IPS-15b (cell line): ENCODE measurements at regions not wholly inside any gene's neighbourhood (a gene's known extent, or its start where the extent isn't known, plus 50 kb on each side); places are given as distances from the start of the nearest gene placed in this dataset.

Experiments
- H3K27me3 ChIP-seq: one replicate; pipeline ENCODE4 v1.6.1; 2013; ENCODE audit warnings: low read length; ENCODE audit not compliant: control insufficient read depth, insufficient read depth
- H3K36me3 ChIP-seq: one replicate; pipeline ENCODE4 v1.6.1; 2013; ENCODE audit warnings: low read length; ENCODE audit not compliant: control insufficient read depth, insufficient read depth
- H3K4me1 ChIP-seq: one replicate; pipeline ENCODE4 v1.6.1; 2013; ENCODE audit warnings: mild to moderate bottlenecking, low read length; ENCODE audit not compliant: control insufficient read depth, insufficient read depth
- H3K4me3 ChIP-seq: one replicate; pipeline ENCODE4 v1.5.1; 2013; ENCODE audit warnings: low read depth, low read length
- H3K9ac ChIP-seq: one replicate; pipeline ENCODE4 v1.6.1; 2013; ENCODE audit warnings: low read depth, mild to moderate bottlenecking, low read length
- H3K9me3 ChIP-seq: one replicate; pipeline ENCODE4 v1.6.1; 2013; ENCODE audit warnings: mild to moderate bottlenecking, low read length; ENCODE audit not compliant: control insufficient read depth, insufficient read depth

GRCh38 chr12:78531831-78532458, 332.6 kb upstream of the SYT1 start:
- Histone ChIP-seq H3K9me3 (no peaks in the 10 kb centered on the region), H3K36me3 (no peaks in the 10 kb centered on the region), H3K4me3 (no peak overlapping the region), H3K27me3 (no peaks in the 10 kb centered on the region), H3K9ac (no peak overlapping the region), H3K4me1 (peaks cover 3% of the 10 kb centered on the region)

GRCh38 chr12:78534311-78534710, 330.3 kb upstream of the SYT1 start:
- no peaks in the 10 kb centered on the region for H3K9me3 ChIP-seq
- H3K9ac ChIP-seq, result no peak overlapping the region
- H3K27me3 ChIP-seq, result no peaks in the 10 kb centered on the region
- H3K4me1 ChIP-seq, result peaks cover 3% of the 10 kb centered on the region
- H3K36me3 ChIP-seq, result no peaks in the 10 kb centered on the region
- no peak overlapping the region for H3K4me3 ChIP-seq

GRCh38 chr12:78540606-78541336, 323.8 kb upstream of the SYT1 start:
- H3K9ac ChIP-seq, result no peak overlapping the region
- H3K4me1 ChIP-seq, result no peaks in the 10 kb centered on the region
- no peak overlapping the region for H3K4me3 ChIP-seq
- H3K27me3 ChIP-seq, result no peaks in the 10 kb centered on the region
- H3K36me3 ChIP-seq, result no peaks in the 10 kb centered on the region
- H3K9me3 ChIP-seq, result no peaks in the 10 kb centered on the region

- no peaks in the 10 kb centered on the region for H3K4me1 ChIP-seq
- no peak overlapping the region for H3K4me3 ChIP-seq
- H3K27me3 ChIP-seq, result no peaks in the 10 kb centered on the region
- H3K9ac ChIP-seq, result no peak overlapping the region
- H3K36me3 ChIP-seq, result no peaks in the 10 kb centered on the region
- no peaks in the 10 kb centered on the region for H3K9me3 ChIP-seq
Observed at GRCh38 chr12:78550831-78551230, 313.7 kb upstream of the SYT1 start.

GRCh38 chr12:78555802-78556201, 308.8 kb upstream of the SYT1 start:
- Histone ChIP-seq H3K36me3 (no peaks in the 10 kb centered on the region), H3K27me3 (no peaks in the 10 kb centered on the region), H3K9ac (no peak overlapping the region), H3K4me3 (no peak overlapping the region), H3K9me3 (no peaks in the 10 kb centered on the region), H3K4me1 (peaks cover 2% of the 10 kb centered on the region)

GRCh38 chr12:78556651-78557050, 307.9 kb upstream of the SYT1 start:
- Histone ChIP-seq H3K4me1 (peaks cover 2% of the 10 kb centered on the region), H3K4me3 (no peak overlapping the region), H3K9me3 (no peaks in the 10 kb centered on the region), H3K9ac (no peak overlapping the region), H3K36me3 (no peaks in the 10 kb centered on the region), H3K27me3 (no peaks in the 10 kb centered on the region)

GRCh38 chr12:78559416-78559815, 305.2 kb upstream of the SYT1 start:
- Histone ChIP-seq H3K4me3 (no peak overlapping the region), H3K9ac (no peak overlapping the region), H3K36me3 (no peaks in the 10 kb centered on the region), H3K27me3 (no peaks in the 10 kb centered on the region), H3K9me3 (no peaks in the 10 kb centered on the region), H3K4me1 (peaks cover 2% of the 10 kb centered on the region)

- Histone ChIP-seq H3K36me3 (no peaks in the 10 kb centered on the region), H3K4me3 (no peak overlapping the region), H3K9me3 (no peaks in the 10 kb centered on the region), H3K4me1 (peaks cover 2% of the 10 kb centered on the region), H3K9ac (no peak overlapping the region), H3K27me3 (no peaks in the 10 kb centered on the region)
Observed at GRCh38 chr12:78559886-78560285, 304.7 kb upstream of the SYT1 start.

- Histone ChIP-seq H3K27me3 (no peaks in the 10 kb centered on the region), H3K9ac (no peak overlapping the region), H3K4me3 (no peak overlapping the region), H3K9me3 (no peaks in the 10 kb centered on the region), H3K36me3 (no peaks in the 10 kb centered on the region), H3K4me1 (peaks cover 2% of the 10 kb centered on the region)
Observed at GRCh38 chr12:78560633-78561032, 303.9 kb upstream of the SYT1 start.

- Histone ChIP-seq H3K4me1 (peaks cover 2% of the 10 kb centered on the region), H3K4me3 (no peak overlapping the region), H3K36me3 (no peaks in the 10 kb centered on the region)
Observed at GRCh38 chr12:78562368-78563205, 302.0 kb upstream of the SYT1 start.

GRCh38 chr12:78563826-78564225, 300.7 kb upstream of the SYT1 start:
- Histone ChIP-seq H3K4me1 (peaks cover 2% of the 10 kb centered on the region), H3K9me3 (no peaks in the 10 kb centered on the region), H3K9ac (no peak overlapping the region), H3K36me3 (no peaks in the 10 kb centered on the region), H3K4me3 (no peak overlapping the region), H3K27me3 (no peaks in the 10 kb centered on the region)

More at GRCh38 chr12:78562368-78563205, 302.0 kb upstream of the SYT1 start:
- Histone ChIP-seq H3K27me3 (no peaks in the 10 kb centered on the region), H3K9me3 (no peaks in the 10 kb centered on the region), H3K9ac (no peak overlapping the region)
